NCI-H748 (cell line): ENCODE measurements at regions not wholly inside any gene's neighbourhood (a gene's known extent, or its start where the extent isn't known, plus 50 kb on each side); places are given as distances from the start of the nearest gene placed in this dataset.

Experiments used
- DNase-seq: peaks from one replicate; lab custom pipeline; 2025; ENCODE audit not compliant: unreplicated experiment; lab: John Stamatoyannopoulos, UW

DNA sequence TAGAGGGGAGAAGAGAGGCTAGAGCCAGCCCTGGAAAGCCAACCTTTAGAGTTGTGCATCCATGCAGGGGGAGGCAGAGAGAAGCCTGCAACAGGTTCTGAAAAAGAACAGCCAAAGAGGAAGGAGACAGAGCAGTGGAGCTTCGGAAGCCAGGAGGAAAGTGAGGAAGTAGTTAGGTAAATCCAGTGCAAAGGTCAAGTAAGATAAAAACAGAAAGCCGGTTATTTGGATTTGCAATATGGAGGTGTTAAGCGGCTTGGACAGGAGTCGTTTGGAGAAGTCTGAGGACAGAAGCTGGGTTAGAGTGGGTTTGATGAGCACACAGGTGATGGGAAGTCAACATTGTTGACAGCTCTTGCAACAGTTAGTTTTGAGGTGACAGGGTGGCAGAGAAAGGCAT, 53.5 kb upstream of the FLT1 start:
- DNase-seq: no peak

DNA sequence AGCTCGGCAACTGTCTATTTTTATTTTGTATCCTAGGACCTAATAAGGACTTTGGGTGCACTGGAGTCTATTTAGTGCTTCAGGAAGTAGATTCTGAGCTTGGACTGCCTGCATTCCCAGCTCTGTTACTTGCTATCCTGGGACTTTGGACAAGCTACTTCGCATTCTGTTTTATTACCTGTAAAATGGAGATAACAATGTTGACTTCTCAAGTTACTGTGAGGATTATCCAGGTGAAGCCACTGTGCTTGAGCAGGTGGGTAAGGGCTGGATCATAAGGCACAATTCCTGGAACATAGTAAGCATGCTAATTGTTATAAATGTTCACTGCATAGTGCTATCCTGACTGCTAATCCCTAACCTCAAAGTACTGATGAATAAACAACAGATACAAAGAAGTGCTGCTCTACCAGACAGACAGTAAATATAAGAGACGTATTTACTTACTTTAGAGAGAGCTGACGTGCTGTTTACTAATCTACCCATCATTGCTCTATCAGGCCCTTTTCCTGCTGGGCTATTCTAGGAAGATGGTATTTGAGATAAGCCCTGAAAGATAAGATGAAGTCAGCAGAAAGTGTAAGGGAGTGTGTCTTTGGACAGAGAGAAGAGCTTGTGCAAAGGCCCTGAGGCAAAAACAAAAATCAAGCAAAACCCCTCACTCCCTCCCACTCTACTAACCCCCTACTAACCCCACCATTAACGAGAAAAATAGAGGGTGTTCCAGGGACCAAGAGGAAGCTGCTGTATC, 50.8 kb upstream of the FLT1 start:
- DNase-seq: peak; percentile 68
